BE2C (cell line): ENCODE measurements at regions not wholly inside any gene's neighbourhood (a gene's known extent, or its start where the extent isn't known, plus 50 kb on each side); places are given as distances from the start of the nearest gene placed in this dataset.

ENCODE experiments used
- DNase-seq: peaks from one replicate; pipeline ENCODE4 v3.0.0-alpha.2; 2020
- H3K27me3 ChIP-seq: fragments of 250-450 bp; sonication (Bioruptor Pico); 2 replicates; pipeline ENCODE4 v1.5.1; 2020; ENCODE audit warnings: mild to moderate bottlenecking
- H3K36me3 ChIP-seq: fragments of 250-450 bp; sonication (Bioruptor Pico); 2 replicates; pipeline ENCODE4 v1.5.1; 2020; ENCODE audit warnings: mild to moderate bottlenecking
- H3K4me1 ChIP-seq: fragments of 250-450 bp; sonication (Bioruptor Pico); 2 replicates; pipeline ENCODE4 v1.5.1; 2020
- H3K4me3 ChIP-seq: 2 replicates; pipeline ENCODE4 v1.5.1; 2011; ENCODE audit warnings: low read depth, low read length
- H3K9me3 ChIP-seq: fragments of 250-450 bp; sonication (Bioruptor Pico); 2 replicates; pipeline ENCODE4 v1.5.1; 2020
- TF ChIP-seq, protein P1 (sequence below): IDR thresholded peaks from 2 replicates; pipeline ENCODE4 v1.5.1; 2012; ENCODE audit warnings: mild to moderate bottlenecking, low read depth, low read length

DNA sequence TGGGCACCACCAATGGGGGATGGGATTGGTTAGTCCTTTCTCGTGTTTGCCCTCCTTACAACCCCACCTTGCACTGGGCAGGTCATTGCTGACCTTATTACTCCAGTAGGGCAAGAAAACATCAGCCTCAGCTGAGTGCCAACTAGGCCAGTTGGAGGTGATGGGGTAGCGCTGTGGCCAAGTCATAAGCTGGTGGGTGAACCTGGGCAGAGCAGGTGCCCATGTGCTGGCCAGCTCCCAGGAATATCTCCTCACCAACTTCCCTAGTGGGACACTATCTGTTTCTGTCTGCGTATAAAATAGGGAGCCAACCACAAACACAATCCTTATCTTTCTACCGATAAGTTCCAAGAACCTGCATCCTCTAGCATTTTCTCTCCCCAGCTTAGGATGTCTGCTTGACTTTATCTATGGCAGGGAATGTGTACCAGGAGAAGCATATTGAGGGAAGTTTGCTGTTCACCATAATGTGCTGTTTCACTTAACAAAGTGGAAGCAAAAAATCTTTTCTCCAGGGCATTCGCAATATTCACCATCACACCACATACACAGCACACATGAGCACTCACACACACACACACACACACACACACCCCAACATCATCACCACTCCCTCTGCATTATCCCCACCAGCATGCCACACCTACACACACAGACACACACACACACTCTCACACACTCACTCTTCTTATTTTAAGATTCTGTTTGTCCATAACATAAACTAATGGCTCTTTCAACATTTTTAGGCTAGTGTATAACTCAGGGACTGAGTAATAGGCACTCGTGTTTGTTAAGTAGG is 390.0 kb downstream of the ENC1 start:
- no peaks in the 10 kb centered on the region for H3K9me3 ChIP-seq
- no peaks in the 10 kb centered on the region for H3K27me3 ChIP-seq
- TF ChIP-seq, protein P1, sequence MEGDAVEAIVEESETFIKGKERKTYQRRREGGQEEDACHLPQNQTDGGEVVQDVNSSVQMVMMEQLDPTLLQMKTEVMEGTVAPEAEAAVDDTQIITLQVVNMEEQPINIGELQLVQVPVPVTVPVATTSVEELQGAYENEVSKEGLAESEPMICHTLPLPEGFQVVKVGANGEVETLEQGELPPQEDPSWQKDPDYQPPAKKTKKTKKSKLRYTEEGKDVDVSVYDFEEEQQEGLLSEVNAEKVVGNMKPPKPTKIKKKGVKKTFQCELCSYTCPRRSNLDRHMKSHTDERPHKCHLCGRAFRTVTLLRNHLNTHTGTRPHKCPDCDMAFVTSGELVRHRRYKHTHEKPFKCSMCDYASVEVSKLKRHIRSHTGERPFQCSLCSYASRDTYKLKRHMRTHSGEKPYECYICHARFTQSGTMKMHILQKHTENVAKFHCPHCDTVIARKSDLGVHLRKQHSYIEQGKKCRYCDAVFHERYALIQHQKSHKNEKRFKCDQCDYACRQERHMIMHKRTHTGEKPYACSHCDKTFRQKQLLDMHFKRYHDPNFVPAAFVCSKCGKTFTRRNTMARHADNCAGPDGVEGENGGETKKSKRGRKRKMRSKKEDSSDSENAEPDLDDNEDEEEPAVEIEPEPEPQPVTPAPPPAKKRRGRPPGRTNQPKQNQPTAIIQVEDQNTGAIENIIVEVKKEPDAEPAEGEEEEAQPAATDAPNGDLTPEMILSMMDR: no peak
- DNase-seq: no peak
- H3K4me3 ChIP-seq: no peak overlapping the region
- H3K4me1 ChIP-seq: peaks cover 15% of the 10 kb centered on the region
- H3K36me3 ChIP-seq: no peaks in the 10 kb centered on the region

GRCh38 chr5:74248576-74248975 is 392.0 kb downstream of the ENC1 start:
- H3K4me3 ChIP-seq: no peak overlapping the region
- H3K4me1 ChIP-seq: peaks cover 15% of the 10 kb centered on the region
- no peaks in the 10 kb centered on the region for H3K36me3 ChIP-seq
- no peaks in the 10 kb centered on the region for H3K27me3 ChIP-seq
- TF ChIP-seq, protein P1: no peak
- no peak for DNase-seq
- no peaks in the 10 kb centered on the region for H3K9me3 ChIP-seq

GRCh38 chr5:74244406-74244805 is 396.1 kb downstream of the ENC1 start:
- no peaks in the 10 kb centered on the region for H3K36me3 ChIP-seq
- TF ChIP-seq, protein P1: no peak
- H3K27me3 ChIP-seq: no peaks in the 10 kb centered on the region
- no peaks in the 10 kb centered on the region for H3K9me3 ChIP-seq
- no peak overlapping the region for H3K4me3 ChIP-seq
- H3K4me1 ChIP-seq: no peaks in the 10 kb centered on the region
- DNase-seq: no peak

DNA sequence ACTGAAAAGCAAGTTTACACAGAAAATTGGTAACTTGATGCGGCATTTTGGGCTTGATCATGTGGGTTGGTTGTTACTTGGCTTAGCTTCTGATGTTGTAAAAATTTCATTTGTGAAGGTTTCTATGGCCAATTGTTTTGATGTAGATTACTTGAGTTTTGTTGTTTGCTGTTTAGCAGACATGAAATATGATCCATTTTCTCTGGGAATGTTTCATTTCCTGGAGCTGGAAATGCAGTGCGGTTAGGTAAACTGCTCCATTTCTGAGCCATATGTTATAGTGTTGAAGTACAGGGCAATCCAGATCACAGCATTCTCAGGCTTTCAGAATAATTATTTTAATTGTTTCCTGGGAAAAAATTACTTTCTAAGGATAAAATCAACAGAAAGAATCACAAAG is 396.9 kb downstream of the ENC1 start:
- Histone ChIP-seq H3K27me3 (no peaks in the 10 kb centered on the region), H3K4me1 (no peaks in the 10 kb centered on the region), H3K36me3 (no peaks in the 10 kb centered on the region), H3K4me3 (no peak overlapping the region), H3K9me3 (no peaks in the 10 kb centered on the region)
- TF ChIP-seq, protein P1: no peak
- DNase-seq: no peak

DNA sequence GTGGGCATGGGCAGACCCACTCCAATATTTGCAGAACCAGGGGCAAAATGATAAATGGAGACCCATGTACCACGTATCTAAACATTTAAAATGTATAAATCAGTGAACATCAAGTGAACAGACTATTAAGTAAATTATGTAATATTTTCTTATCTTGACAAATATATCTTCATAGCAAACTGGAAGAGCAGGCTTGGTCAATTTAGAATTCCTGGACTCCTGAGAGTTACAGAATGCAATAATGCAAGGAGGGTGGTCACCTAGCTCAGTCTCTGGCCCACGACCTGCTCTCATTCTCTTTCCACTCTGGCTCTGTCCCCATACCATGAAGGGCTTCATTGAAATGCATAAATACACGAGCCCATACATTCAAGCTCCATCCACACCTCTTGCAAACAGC is 398.0 kb downstream of the ENC1 start:
- H3K4me3 ChIP-seq: no peak overlapping the region
- H3K4me1 ChIP-seq: no peaks in the 10 kb centered on the region
- H3K9me3 ChIP-seq: no peaks in the 10 kb centered on the region
- DNase-seq: no peak
- H3K27me3 ChIP-seq: no peaks in the 10 kb centered on the region
- TF ChIP-seq, protein P1: no peak
- no peaks in the 10 kb centered on the region for H3K36me3 ChIP-seq

DNA sequence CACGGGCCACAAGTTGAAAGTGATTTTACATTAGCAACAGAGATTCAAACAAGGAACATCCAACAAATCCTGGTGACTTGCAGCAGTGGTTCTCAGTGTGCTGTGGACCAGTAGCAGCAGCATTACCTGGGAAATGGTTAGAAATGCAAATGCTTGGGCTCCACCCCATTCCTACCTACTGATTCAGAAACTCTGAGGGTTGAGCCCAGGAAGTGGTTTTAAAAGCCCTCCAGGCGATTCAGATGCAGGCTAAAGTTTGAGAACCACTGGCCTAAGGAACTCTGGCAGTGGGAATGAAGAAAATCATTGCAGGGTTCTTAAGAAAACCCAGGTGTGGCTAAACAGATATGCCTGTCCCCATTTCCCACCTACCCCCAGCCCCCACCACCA is 398.8 kb downstream of the ENC1 start:
- TF ChIP-seq, protein P1: no peak
- H3K36me3 ChIP-seq: no peaks in the 10 kb centered on the region
- no peaks in the 10 kb centered on the region for H3K9me3 ChIP-seq
- no peaks in the 10 kb centered on the region for H3K4me1 ChIP-seq
- no peaks in the 10 kb centered on the region for H3K27me3 ChIP-seq
- no peak for DNase-seq
- no peak overlapping the region for H3K4me3 ChIP-seq
